Thymus (tissue), 11 donors: ENCODE measurements at regions not wholly inside any gene's neighbourhood (a gene's known extent, or its start where the extent isn't known, plus 50 kb on each side); places are given as distances from the start of the nearest gene placed in this dataset.
"Not testable (repeated sequence)": the region's sequence is repeated elsewhere in the genome, so short reads cannot be mapped to it uniquely, and the experiment has no call there.

Source experiments
- DNase-seq, 9 donors: peaks; one replicate each; pipeline ENCODE4 v3.0.0-alpha.2; 2013; ENCODE audit warnings: low spot score in 9 of 9, low read depth in 6 of 9, missing footprints in 1 of 9
- H3K27ac ChIP-seq, 2 donors: one replicate each; pipeline ENCODE4 v1.5.1; 2013; ENCODE audit warnings: control low read depth in 1 of 2, low read depth in 1 of 2, low read length in 1 of 2, mild to moderate bottlenecking in 1 of 2, moderate library complexity in 1 of 2
- H3K27me3 ChIP-seq, 2 donors: one replicate each; pipeline ENCODE4 v1.5.1; 2013; ENCODE audit warnings: low read length in 1 of 2; ENCODE audit not compliant: control insufficient read depth in 2 of 2, insufficient read depth in 1 of 2
- H3K36me3 ChIP-seq, 2 donors: one replicate each; pipeline ENCODE4 v1.5.1; 2013; ENCODE audit warnings: low read length in 1 of 2, mild to moderate bottlenecking in 1 of 2, moderate library complexity in 1 of 2; ENCODE audit not compliant: control insufficient read depth in 2 of 2, insufficient read depth in 2 of 2
- H3K4me1 ChIP-seq, 2 donors: one replicate each; pipeline ENCODE4 v1.5.1; 2013; ENCODE audit warnings: low read length in 2 of 2; ENCODE audit not compliant: control insufficient read depth in 2 of 2, insufficient read depth in 2 of 2
- H3K4me3 ChIP-seq, 2 donors: one replicate each; pipeline ENCODE4 v1.5.1; 2013; ENCODE audit warnings: low read length in 2 of 2, control low read depth in 1 of 2, mild to moderate bottlenecking in 1 of 2
- H3K9me3 ChIP-seq, 2 donors: one replicate each; pipeline ENCODE4 v1.5.1; 2013; ENCODE audit warnings: low read length in 1 of 2, mild to moderate bottlenecking in 1 of 2; ENCODE audit not compliant: control insufficient read depth in 2 of 2, insufficient read depth in 1 of 2
- WGBS: extraction: QIAGEN DNeasy Blood & Tissue Kit; methylation state at CpG from one replicate; pipeline ENCODE4 v1.1.7; 2013; 5-methylcytosine and 5-hydroxymethylcytosine counted together
- donor health status: healthy.

GRCh38 chr11:82521427-82521826 lies 212.2 kb downstream of the FAM181B start:
- Histone ChIP-seq H3K27ac (no peak overlapping the region), H3K36me3 (no peaks in the 10 kb centered on the region), H3K9me3 (no peaks in the 10 kb centered on the region), H3K27me3 (no peaks in the 10 kb centered on the region), H3K4me3 (no peak overlapping the region), H3K4me1 (no peaks in the 10 kb centered on the region)
- peak in 3 of 9 donors; percentile 1 to 4 (median 3) for DNase-seq
- 46% methylated on average over 3 of the region's 3 CpGs for WGBS

DNA sequence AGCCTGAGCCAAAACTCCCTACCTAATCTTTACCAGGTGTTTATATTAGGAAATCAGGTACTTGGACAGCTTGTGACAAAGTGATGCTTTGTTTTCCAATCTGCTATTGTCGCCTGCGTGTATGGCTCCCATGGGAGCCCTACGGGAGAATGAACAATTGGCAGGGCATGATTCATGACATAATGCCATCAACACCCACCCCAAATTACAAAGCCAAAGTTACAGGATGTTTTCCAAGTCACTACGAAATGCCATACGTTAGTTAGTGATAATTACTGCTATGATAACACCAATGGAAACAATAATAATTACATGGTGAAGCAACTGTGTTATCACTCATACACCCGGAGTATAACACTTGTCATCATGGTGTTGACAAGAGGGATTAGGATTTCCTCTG lies 226.4 kb downstream of the FAM181B start:
- WGBS, result 71% methylated on average over 6 of the region's 6 CpGs
- H3K36me3 ChIP-seq, result no peaks in the 10 kb centered on the region
- H3K9me3 ChIP-seq, result no peaks in the 10 kb centered on the region
- no peaks in the 10 kb centered on the region for H3K4me1 ChIP-seq
- no peak overlapping the region for H3K27ac ChIP-seq
- no peaks in the 10 kb centered on the region for H3K27me3 ChIP-seq
- no peak for DNase-seq
- no peak overlapping the region for H3K4me3 ChIP-seq

GRCh38 chr11:82505379-82505778 lies 228.3 kb downstream of the FAM181B start:
- Histone ChIP-seq H3K4me3 (no peak overlapping the region), H3K27ac (no peak overlapping the region), H3K9me3 (no peaks in the 10 kb centered on the region), H3K4me1 (no peaks in the 10 kb centered on the region), H3K27me3 (no peaks in the 10 kb centered on the region), H3K36me3 (no peaks in the 10 kb centered on the region)
- no peak for DNase-seq
- WGBS, result 54% methylated on average over 3 of the region's 3 CpGs

GRCh38 chr11:82501174-82501573 lies 232.5 kb downstream of the FAM181B start:
- H3K27me3 ChIP-seq, H3K36me3 ChIP-seq, H3K4me1 ChIP-seq, H3K27ac ChIP-seq, H3K9me3 ChIP-seq, H3K4me3 ChIP-seq, DNase-seq: not testable (repeated sequence)
- WGBS, result 99% methylated on average over 26 of the region's 26 CpGs

DNA sequence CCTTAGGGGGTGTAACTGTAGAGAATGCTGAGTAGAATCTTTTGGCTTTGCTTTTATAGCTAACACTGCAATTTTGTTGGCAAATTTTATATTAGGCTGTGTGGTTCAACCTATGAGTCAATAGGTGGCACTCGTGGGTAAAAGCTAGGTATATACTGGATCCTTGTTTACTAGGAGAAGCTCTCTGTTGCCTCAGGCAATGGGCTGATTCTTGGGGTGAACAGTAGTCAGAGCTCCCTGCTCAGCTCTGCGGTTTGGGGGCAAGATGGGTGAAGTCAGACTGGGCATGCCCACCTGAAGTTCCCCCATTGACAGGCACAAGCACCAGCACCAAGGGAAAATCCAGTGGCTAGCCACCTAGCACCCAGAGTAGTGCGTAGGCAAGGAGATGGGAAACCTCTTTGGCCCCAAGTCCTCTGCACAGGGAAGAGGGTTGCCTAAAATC lies 238.7 kb downstream of the FAM181B start:
- WGBS, result 52% methylated on average over 3 of the region's 3 CpGs
- H3K9me3 ChIP-seq, result no peaks in the 10 kb centered on the region
- H3K27ac ChIP-seq, result no peak overlapping the region
- H3K4me1 ChIP-seq, result no peaks in the 10 kb centered on the region
- H3K4me3 ChIP-seq, result no peak overlapping the region
- no peak for DNase-seq
- H3K36me3 ChIP-seq, result no peaks in the 10 kb centered on the region
- no peaks in the 10 kb centered on the region for H3K27me3 ChIP-seq

DNA sequence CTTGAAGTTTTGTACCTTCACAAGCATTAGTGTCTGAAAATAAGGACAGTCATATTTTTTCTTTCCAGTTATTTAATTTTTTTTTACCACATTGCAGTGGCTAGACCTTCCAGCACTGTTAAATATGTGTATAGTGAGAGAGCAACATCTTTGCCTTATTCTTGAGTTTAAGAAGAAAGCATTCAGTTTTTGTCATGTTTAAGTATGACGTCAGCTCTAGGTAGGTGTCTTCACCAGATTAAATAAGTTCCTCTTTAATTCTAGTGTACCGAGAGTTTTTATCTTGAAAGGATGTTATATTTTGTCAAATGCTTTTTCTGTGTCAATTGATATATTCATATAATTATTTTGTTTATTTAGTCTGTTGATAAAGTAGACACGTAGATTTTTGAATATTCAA lies 258.8 kb downstream of the FAM181B start:
- no peak overlapping the region for H3K27ac ChIP-seq
- no peaks in the 10 kb centered on the region for H3K4me1 ChIP-seq
- DNase-seq, result no peak
- WGBS, result 73% methylated on average over 3 of the region's 3 CpGs
- no peak overlapping the region for H3K4me3 ChIP-seq
- no peaks in the 10 kb centered on the region for H3K27me3 ChIP-seq
- no peaks in the 10 kb centered on the region for H3K36me3 ChIP-seq
- no peaks in the 10 kb centered on the region for H3K9me3 ChIP-seq

DNA sequence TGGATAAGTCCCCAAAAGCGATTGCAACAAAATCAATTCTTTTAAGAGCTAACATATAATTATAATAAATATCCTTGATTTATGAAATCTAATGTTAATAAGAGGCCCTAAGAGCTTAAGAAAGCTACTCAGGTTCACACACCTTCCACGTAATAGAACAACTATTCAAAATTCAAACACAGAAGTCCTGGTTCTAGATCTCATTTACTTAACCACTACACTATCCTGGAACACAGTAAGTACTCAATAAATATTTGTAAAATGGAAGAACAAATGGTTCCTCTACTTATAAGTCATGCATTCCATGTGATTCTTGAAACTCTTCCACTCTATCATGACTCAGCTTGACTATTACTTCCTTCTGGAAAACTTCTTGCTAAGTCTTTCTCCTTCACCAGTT lies 268.2 kb downstream of the FAM181B start:
- H3K9me3 ChIP-seq, result no peaks in the 10 kb centered on the region
- no peaks in the 10 kb centered on the region for H3K36me3 ChIP-seq
- no peak for DNase-seq
- WGBS, result 96% methylated on average over 2 of the region's 2 CpGs
- H3K4me1 ChIP-seq, result no peaks in the 10 kb centered on the region
- H3K4me3 ChIP-seq, result no peak overlapping the region
- no peak overlapping the region for H3K27ac ChIP-seq
- H3K27me3 ChIP-seq, result no peaks in the 10 kb centered on the region

DNA sequence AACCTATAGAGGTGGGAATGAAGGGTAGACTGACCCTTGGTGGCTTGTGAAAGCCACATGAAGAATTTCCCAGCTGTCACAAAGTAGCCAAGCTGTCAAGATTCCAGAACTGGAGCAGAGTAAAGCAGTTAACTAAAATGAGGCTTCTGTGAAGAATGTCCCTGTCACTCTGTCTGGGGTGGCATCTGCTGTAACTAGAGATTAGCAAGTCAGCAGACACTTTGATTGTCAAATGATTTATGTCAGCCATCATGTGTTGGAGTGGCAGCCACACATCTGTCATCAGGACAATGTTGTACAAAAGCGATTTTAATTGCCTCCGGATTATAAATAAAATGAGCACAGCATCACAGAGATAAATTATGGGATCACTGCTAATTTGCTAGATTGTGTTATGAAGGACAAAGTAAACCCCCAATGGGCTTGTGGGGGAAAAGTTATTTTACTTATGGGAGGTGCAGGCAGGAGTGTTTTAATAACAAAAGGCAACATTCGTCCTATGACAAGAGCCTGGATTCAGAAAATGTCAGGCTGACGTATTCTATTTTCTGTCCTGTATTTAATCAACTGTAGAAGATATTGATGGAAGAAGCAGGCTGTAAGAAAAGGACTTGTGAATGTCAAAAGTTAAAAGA lies 270.9 kb downstream of the FAM181B start:
- Histone ChIP-seq H3K9me3 (no peaks in the 10 kb centered on the region), H3K27me3 (no peaks in the 10 kb centered on the region), H3K4me3 (no peak overlapping the region), H3K4me1 (no peaks in the 10 kb centered on the region), H3K36me3 (no peaks in the 10 kb centered on the region), H3K27ac (no peak overlapping the region)
- WGBS, result 90% methylated on average over 4 of the region's 4 CpGs
- no peak for DNase-seq

DNA sequence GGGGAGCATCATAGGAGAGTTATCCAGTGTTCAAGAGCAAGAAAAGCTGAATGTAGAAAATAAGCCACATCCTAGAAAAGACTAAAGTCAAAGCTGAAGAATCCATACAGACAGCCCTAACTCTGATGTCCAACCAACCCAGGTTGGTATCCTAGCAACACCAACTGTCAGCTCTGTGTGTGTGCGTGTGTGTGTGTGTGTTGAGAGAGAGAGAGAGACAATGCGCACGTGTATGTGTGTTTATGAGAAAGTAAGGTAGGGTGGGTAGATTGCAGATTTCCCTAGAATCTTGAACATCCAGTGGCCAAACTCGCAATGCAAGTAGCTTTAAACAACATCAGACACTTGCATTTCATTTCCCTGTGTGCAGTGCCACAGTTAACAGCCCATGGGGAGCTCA lies 274.9 kb downstream of the FAM181B start:
- H3K36me3 ChIP-seq, result no peaks in the 10 kb centered on the region
- no peaks in the 10 kb centered on the region for H3K27me3 ChIP-seq
- DNase-seq, result no peak
- 48% methylated on average over 4 of the region's 4 CpGs for WGBS
- no peaks in the 10 kb centered on the region for H3K4me1 ChIP-seq
- H3K4me3 ChIP-seq, result no peak overlapping the region
- no peak overlapping the region for H3K27ac ChIP-seq
- no peaks in the 10 kb centered on the region for H3K9me3 ChIP-seq

- H3K27me3 ChIP-seq, result no peaks in the 10 kb centered on the region
- no peaks in the 10 kb centered on the region for H3K36me3 ChIP-seq
- no peak overlapping the region for H3K27ac ChIP-seq
- WGBS, result 80% methylated on average over 1 of the region's 1 CpG
- H3K9me3 ChIP-seq, result no peaks in the 10 kb centered on the region
- no peaks in the 10 kb centered on the region for H3K4me1 ChIP-seq
- DNase-seq, result no peak
- H3K4me3 ChIP-seq, result no peak overlapping the region
These were observed 275.5 kb downstream of the FAM181B start for GRCh38 chr11:82458147-82458546.
